GM20000 (cell line): ENCODE measurements at regions not wholly inside any gene's neighbourhood (a gene's known extent, or its start where the extent isn't known, plus 50 kb on each side); places are given as distances from the start of the nearest gene placed in this dataset.

Experiments used
- DNase-seq: peaks from one replicate; pipeline ENCODE4 v3.0.0; 2012; ENCODE audit warnings: low spot score
- CTCF ChIP-seq: IDR thresholded peaks from 2 replicates; pipeline ENCODE4 v1.5.1; 2012; ENCODE audit warnings: mild to moderate bottlenecking, control low read depth; ENCODE audit errors: extremely low read depth, missing control alignments

GRCh38 chr11:70865356-70865755 lies 387.0 kb downstream of the SHANK2 start:
- no peak for TF ChIP-seq CTCF

GRCh38 chr11:70866834-70867233 lies 385.5 kb downstream of the SHANK2 start:
- TF ChIP-seq CTCF: no peak
- DNase-seq: no peak

More at GRCh38 chr11:70865356-70865755, 387.0 kb downstream of the SHANK2 start:
- no peak for DNase-seq

DNA sequence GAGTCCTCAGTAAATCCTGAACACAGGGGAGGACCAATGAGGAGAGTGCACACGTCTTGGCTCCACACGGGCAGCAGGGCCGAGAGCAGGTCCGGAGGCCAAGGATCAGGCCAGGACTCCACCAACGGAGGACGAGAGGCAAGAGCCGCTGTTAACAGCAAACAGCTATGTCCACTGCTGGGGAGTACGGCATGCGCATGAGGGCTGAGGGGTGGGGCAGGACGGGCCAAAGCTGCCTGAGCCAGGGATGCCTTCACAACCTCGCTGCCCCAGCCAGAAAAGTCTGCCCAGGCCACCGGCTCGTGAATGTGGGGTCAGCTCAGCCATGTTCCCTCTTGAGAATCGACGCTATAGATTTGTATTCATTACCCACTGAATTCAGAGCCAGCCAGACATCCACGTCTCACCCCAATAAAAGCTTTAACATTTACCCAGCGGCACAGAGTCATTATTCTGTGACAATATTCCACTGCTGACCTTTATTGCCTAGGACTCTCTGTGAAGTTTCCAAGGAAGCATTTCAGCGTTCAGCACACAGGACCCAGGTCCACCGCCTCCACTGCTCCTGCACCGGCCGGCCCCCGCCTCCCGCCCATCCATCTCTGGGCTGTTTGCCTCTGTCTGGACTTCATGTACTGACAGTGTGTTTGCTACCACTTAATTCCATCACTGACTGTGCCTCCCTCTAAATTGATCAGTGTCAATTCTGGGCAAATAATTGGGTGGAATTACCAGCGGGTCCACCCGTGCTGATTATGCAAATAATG lies 384.9 kb downstream of the SHANK2 start:
- no peak for TF ChIP-seq CTCF
- no peak for DNase-seq

DNA sequence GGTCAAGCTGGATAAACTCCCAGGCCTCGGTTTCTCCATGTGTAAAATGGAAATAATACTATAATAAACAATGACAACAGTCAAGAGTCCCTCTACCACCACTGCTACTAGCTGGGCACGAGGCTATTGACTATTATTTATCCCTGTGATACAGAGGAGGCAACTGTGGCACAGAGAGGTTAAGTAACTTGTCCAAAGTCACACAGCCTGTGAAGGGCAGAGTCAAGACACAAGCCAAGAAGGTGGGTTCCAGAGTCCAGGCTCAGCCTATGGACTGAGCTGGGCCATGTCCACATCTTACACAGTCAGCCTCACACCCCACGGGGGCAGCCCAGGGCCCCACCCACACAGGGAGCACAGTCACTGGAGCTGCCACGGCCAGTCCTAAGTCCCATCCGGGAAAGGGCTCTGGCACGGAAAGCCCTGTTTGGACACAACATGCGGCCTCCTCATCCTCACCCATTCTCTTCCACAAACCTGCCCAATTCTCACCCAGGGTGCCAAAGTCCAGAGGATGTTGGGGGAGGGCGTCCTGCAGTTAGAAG lies 384.0 kb downstream of the SHANK2 start:
- no peak for TF ChIP-seq CTCF
- DNase-seq: no peak

GRCh38 chr11:70869054-70869453 lies 383.3 kb downstream of the SHANK2 start:
- DNase-seq: no peak
- no peak for TF ChIP-seq CTCF

DNA sequence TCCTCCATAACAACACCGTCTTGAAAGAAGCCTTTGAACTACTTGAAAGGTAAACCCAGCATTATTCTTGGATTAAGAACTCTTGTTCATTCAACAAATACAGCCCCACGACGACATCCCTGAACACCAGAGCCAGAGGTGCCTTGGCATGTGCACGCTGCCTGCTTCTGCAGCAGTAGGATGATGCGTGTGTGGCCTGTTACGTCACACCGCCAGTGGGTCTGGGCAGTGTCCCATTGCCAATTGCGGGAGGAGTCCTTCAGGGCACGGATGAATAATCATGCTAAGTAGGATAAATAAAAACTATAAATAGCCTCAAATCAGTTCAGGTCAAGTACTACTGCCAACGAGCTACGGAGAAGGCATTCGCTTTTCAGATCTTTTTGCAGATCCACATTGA lies 380.5 kb downstream of the SHANK2 start:
- TF ChIP-seq CTCF: no peak
- DNase-seq: no peak

DNA sequence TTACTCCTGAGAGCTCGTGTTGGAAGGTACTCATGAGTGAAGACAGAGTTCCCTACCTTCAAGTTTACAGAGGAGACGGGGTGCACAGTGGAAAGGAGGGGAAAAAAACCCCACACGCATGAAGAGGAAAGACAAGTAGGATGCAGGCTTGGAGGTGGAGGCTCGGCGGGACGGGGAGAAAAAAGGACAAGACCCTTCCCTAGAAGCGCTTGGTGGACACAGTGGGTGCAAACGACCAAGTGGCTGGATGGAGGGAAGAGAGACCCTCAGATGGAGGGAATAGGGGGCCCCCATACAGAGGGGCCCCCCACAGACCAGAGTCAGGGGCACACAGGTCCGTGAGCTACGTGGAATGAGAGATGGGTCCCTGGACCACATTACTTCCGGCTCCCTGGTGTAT lies 380.1 kb downstream of the SHANK2 start:
- no peak for TF ChIP-seq CTCF

More for the DNA sequence above, 380.1 kb downstream of the SHANK2 start:
- DNase-seq: no peak
